ENCODE measurements at regions not wholly inside any gene's neighbourhood (a gene's known extent, or its start where the extent isn't known, plus 50 kb on each side); places are given as distances from the start of the nearest gene placed in this dataset.

DNA sequence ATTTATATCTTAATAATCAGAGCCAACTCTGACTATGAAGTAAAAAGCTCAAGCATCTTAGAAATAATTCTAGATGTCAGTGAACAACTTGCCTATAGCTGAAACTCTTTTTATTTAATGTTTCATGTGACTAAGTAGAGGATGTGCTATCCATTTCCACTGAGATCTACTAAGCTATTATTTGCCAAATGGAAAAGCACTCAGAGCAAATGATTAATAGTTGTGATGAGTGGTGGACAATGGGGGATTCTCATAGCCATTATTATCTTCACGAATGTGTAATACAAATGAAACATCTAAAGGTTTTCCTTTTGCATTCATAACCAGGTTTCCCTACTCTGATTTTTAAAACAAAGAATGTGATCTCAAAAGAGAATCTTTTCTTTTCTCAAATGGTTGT, 126.6 kb upstream of the GNAI1 start:
- H3K4me2 ChIP-seq (ENCODE audit: low read depth, low read length, poor library complexity, severe bottlenecking): no peak overlapping the region
- H3K27me3 ChIP-seq (ENCODE audit: insufficient read depth, low read length, poor library complexity, severe bottlenecking): no peaks in the 10 kb centered on the region
- no peaks in the 10 kb centered on the region for H3K9me2 ChIP-seq (replicated peaks; ENCODE audit: low read depth, low read length)
- H3K36me3 ChIP-seq (ENCODE audit: insufficient read depth, low read length): no peaks in the 10 kb centered on the region
- H4K20me1 ChIP-seq (ENCODE audit: insufficient read depth, low read length, poor library complexity, severe bottlenecking): no peaks in the 10 kb centered on the region
- H3K9ac ChIP-seq (ENCODE audit: low read depth, low read length, poor library complexity, severe bottlenecking): no peak overlapping the region
- H3F3A ChIP-seq (ENCODE audit: low read depth): no peaks in the 10 kb centered on the region
- no peaks in the 10 kb centered on the region for H3K9me3 ChIP-seq (ENCODE audit: insufficient read depth, low read depth, low read length)
- H3K79me2 ChIP-seq (ENCODE audit: insufficient read depth, low read length): no peaks in the 10 kb centered on the region
- H3K4me3 ChIP-seq (ENCODE audit: low read length, poor library complexity, severe bottlenecking): no peak overlapping the region
- TF ChIP-seq, protein P1, sequence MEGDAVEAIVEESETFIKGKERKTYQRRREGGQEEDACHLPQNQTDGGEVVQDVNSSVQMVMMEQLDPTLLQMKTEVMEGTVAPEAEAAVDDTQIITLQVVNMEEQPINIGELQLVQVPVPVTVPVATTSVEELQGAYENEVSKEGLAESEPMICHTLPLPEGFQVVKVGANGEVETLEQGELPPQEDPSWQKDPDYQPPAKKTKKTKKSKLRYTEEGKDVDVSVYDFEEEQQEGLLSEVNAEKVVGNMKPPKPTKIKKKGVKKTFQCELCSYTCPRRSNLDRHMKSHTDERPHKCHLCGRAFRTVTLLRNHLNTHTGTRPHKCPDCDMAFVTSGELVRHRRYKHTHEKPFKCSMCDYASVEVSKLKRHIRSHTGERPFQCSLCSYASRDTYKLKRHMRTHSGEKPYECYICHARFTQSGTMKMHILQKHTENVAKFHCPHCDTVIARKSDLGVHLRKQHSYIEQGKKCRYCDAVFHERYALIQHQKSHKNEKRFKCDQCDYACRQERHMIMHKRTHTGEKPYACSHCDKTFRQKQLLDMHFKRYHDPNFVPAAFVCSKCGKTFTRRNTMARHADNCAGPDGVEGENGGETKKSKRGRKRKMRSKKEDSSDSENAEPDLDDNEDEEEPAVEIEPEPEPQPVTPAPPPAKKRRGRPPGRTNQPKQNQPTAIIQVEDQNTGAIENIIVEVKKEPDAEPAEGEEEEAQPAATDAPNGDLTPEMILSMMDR (conservative IDR thresholded peaks at IDR 0.05; ENCODE audit: low read length): no peak
- no peak for TF ChIP-seq EZH2phosphoT487 (IDR thresholded peaks at IDR 0.05; ENCODE audit: borderline replicate concordance)
- no peaks in the 10 kb centered on the region for H3K4me1 ChIP-seq (ENCODE audit: insufficient read depth, low read length, poor library complexity, severe bottlenecking)
- H2AFZ ChIP-seq (ENCODE audit: low read length): no peak overlapping the region

DNA sequence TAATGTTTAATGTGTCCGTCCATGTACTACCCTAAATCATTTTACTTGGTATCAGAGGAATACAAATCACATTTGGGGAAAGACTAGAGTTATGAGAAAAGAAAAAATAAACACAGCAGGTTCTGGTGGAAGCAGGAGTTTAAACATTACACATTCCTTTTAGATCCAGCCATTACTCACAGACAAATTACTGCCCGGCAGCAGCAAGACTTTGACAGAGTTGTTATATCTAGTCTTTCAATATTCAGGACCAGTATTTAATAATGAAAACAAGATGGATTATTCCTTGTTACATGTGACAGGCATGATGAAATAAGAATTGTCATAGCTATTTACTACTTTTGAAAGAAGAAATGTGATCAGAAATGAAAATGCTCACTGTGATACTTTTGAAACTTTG, 131.8 kb upstream of the GNAI1 start:
- Histone ChIP-seq H3K4me1 (ENCODE audit: insufficient read depth, low read length, poor library complexity, severe bottlenecking) (no peaks in the 10 kb centered on the region), H3K79me2 (ENCODE audit: insufficient read depth, low read length) (no peaks in the 10 kb centered on the region), H3K4me2 (ENCODE audit: low read depth, low read length, poor library complexity, severe bottlenecking) (no peak overlapping the region), H3F3A (ENCODE audit: low read depth) (no peaks in the 10 kb centered on the region), H2AFZ (ENCODE audit: low read length) (no peak overlapping the region), H3K36me3 (ENCODE audit: insufficient read depth, low read length) (no peaks in the 10 kb centered on the region), H3K9me2 (replicated peaks; ENCODE audit: low read depth, low read length) (no peaks in the 10 kb centered on the region), H3K9ac (ENCODE audit: low read depth, low read length, poor library complexity, severe bottlenecking) (no peak overlapping the region), H3K9me3 (ENCODE audit: insufficient read depth, low read depth, low read length) (no peaks in the 10 kb centered on the region), H4K20me1 (ENCODE audit: insufficient read depth, low read length, poor library complexity, severe bottlenecking) (no peaks in the 10 kb centered on the region), H3K4me3 (ENCODE audit: low read length, poor library complexity, severe bottlenecking) (no peak overlapping the region), H3K27me3 (ENCODE audit: insufficient read depth, low read length, poor library complexity, severe bottlenecking) (no peaks in the 10 kb centered on the region)
- no peak for TF ChIP-seq EZH2phosphoT487 (IDR thresholded peaks at IDR 0.05; ENCODE audit: borderline replicate concordance)
- TF ChIP-seq, protein P1 (conservative IDR thresholded peaks at IDR 0.05; ENCODE audit: low read length): no peak

DNA sequence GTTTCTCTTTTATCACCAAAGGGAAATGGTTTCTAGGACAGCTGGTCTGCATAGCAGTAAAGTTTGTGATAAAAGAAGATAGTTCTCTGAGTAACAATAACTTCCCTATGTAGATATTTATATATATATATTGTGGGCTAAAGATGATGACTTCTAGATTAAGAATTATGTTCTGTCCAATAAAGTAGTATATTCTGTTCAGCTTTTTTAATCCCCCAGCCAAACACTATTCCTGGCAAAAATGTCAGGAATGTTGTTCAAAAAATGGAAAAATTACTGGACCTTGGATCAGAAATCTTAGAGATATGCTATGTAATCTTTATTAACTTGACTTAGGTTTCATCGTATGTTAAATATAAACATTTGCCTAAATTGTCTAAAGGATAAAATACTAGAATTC, 136.3 kb upstream of the GNAI1 start:
- H3K9ac ChIP-seq (ENCODE audit: low read depth, low read length, poor library complexity, severe bottlenecking): no peak overlapping the region
- H3K36me3 ChIP-seq (ENCODE audit: insufficient read depth, low read length): no peaks in the 10 kb centered on the region
- no peaks in the 10 kb centered on the region for H3K4me1 ChIP-seq (ENCODE audit: insufficient read depth, low read length, poor library complexity, severe bottlenecking)
- no peak overlapping the region for H3K4me2 ChIP-seq (ENCODE audit: low read depth, low read length, poor library complexity, severe bottlenecking)
- no peaks in the 10 kb centered on the region for H4K20me1 ChIP-seq (ENCODE audit: insufficient read depth, low read length, poor library complexity, severe bottlenecking)
- no peaks in the 10 kb centered on the region for H3F3A ChIP-seq (ENCODE audit: low read depth)
- H3K9me3 ChIP-seq (ENCODE audit: insufficient read depth, low read depth, low read length): peaks cover 2% of the 10 kb centered on the region; the same call in 1 of the 2 replicates
- H2AFZ ChIP-seq (ENCODE audit: low read length): no peak overlapping the region
- H3K4me3 ChIP-seq (ENCODE audit: low read length, poor library complexity, severe bottlenecking): no peak overlapping the region
- H3K9me2 ChIP-seq (replicated peaks; ENCODE audit: low read depth, low read length): no peaks in the 10 kb centered on the region
- H3K79me2 ChIP-seq (ENCODE audit: insufficient read depth, low read length): no peaks in the 10 kb centered on the region
- TF ChIP-seq, protein P1 (conservative IDR thresholded peaks at IDR 0.05; ENCODE audit: low read length): no peak
- TF ChIP-seq EZH2phosphoT487 (IDR thresholded peaks at IDR 0.05; ENCODE audit: borderline replicate concordance): no peak
- H3K27me3 ChIP-seq (ENCODE audit: insufficient read depth, low read length, poor library complexity, severe bottlenecking): no peaks in the 10 kb centered on the region
